ENCODE measurements at regions not wholly inside any gene's neighbourhood (a gene's known extent, or its start where the extent isn't known, plus 50 kb on each side); places are given as distances from the start of the nearest gene placed in this dataset.

GRCh38 chr2:8482432-8482831 lies 199.4 kb upstream of the ID2 start:
- TF ChIP-seq CEBPB (IDR thresholded peaks at IDR 0.05) (no peak), CREB1 (IDR thresholded peaks at IDR 0.05; ENCODE audit: low read depth) (no peak), TCF12 (IDR thresholded peaks at IDR 0.05; ENCODE audit: low read depth) (no peak), REST (IDR thresholded peaks at IDR 0.05; ENCODE audit: low read depth) (no peak), MAX (IDR thresholded peaks at IDR 0.05) (no peak), FOXM1 (IDR thresholded peaks at IDR 0.05; ENCODE audit: borderline replicate concordance, low read depth) (no peak), YY1 (IDR thresholded peaks at IDR 0.05; ENCODE audit: low read depth) (no peak), TAF1 (IDR thresholded peaks at IDR 0.05; ENCODE audit: low read depth) (no peak)
